Effector CD4-positive, alpha-beta T cell (primary cell): ENCODE measurements at regions not wholly inside any gene's neighbourhood (a gene's known extent, or its start where the extent isn't known, plus 50 kb on each side); places are given as distances from the start of the nearest gene placed in this dataset.

Experiments used
- DNase-seq: peaks from one replicate; pipeline ENCODE4 v3.0.0-alpha.2; 2020

- DNase-seq, result no peak
These were observed 803.7 kb downstream of the KCNT2 start for GRCh38 chr1:195804547-195804946.

- no peak for DNase-seq
These were observed 809.2 kb downstream of the KCNT2 start for GRCh38 chr1:195799016-195799415.

GRCh38 chr1:195794225-195794624, 814.0 kb downstream of the KCNT2 start:
- no peak for DNase-seq

- no peak for DNase-seq
These were observed 816.4 kb downstream of the KCNT2 start for GRCh38 chr1:195791796-195792195.

- DNase-seq, result no peak
These were observed 817.6 kb downstream of the KCNT2 start for GRCh38 chr1:195790514-195791168.

- DNase-seq, result no peak
These were observed 818.9 kb downstream of the KCNT2 start for GRCh38 chr1:195789321-195789720.

GRCh38 chr1:195788721-195789120, 819.5 kb downstream of the KCNT2 start:
- no peak for DNase-seq

GRCh38 chr1:195785830-195786229, 822.4 kb downstream of the KCNT2 start:
- DNase-seq, result no peak

GRCh38 chr1:195773931-195774330, 834.3 kb downstream of the KCNT2 start:
- DNase-seq, result no peak

- DNase-seq, result no peak
These were observed 838.8 kb downstream of the KCNT2 start for GRCh38 chr1:195769461-195769860.

GRCh38 chr1:195768936-195769335, 839.3 kb downstream of the KCNT2 start:
- no peak for DNase-seq

- DNase-seq, result no peak
These were observed 839.9 kb downstream of the KCNT2 start for GRCh38 chr1:195768377-195768776.

- DNase-seq, result no peak
These were observed 841.5 kb downstream of the KCNT2 start for GRCh38 chr1:195766709-195767108.

- no peak for DNase-seq
These were observed 843.1 kb downstream of the KCNT2 start for GRCh38 chr1:195765099-195765498.

- no peak for DNase-seq
These were observed 844.3 kb downstream of the KCNT2 start for GRCh38 chr1:195763907-195764374.

- DNase-seq, result no peak
These were observed 844.9 kb downstream of the KCNT2 start for GRCh38 chr1:195763146-195763906.

GRCh38 chr1:195761104-195761503, 847.1 kb downstream of the KCNT2 start:
- DNase-seq, result no peak

- DNase-seq, result no peak
These were observed 852.1 kb downstream of the KCNT2 start for GRCh38 chr1:195756109-195756508.

GRCh38 chr1:195754874-195755273, 853.4 kb downstream of the KCNT2 start:
- DNase-seq, result no peak

- DNase-seq, result no peak
These were observed 853.9 kb downstream of the KCNT2 start for GRCh38 chr1:195754303-195754702.

- no peak for DNase-seq
These were observed 859.3 kb downstream of the KCNT2 start for GRCh38 chr1:195748969-195749368.

- DNase-seq, result no peak
These were observed 862.8 kb downstream of the KCNT2 start for GRCh38 chr1:195745189-195746010.

GRCh38 chr1:195744256-195744655, 864.0 kb downstream of the KCNT2 start:
- no peak for DNase-seq

- DNase-seq, result no peak
These were observed 867.4 kb downstream of the KCNT2 start for GRCh38 chr1:195740862-195741261.
